Nephron progenitor cell (in vitro differentiated cells): ENCODE measurements at regions not wholly inside any gene's neighbourhood (a gene's known extent, or its start where the extent isn't known, plus 50 kb on each side); places are given as distances from the start of the nearest gene placed in this dataset.

Experiments
- DNase-seq: peaks from one replicate; pipeline ENCODE4 v3.0.0; 2021
- H3K27ac Mint-ChIP-seq: 2 replicates; pipeline ENCODE4 v1.8.0; 2021; ENCODE audit warnings: mild to moderate bottlenecking, moderate library complexity, mixed read lengths
- H3K27me3 Mint-ChIP-seq: 2 replicates; pipeline ENCODE4 v1.8.0; 2021; ENCODE audit warnings: mild to moderate bottlenecking, low read depth, mixed read lengths; ENCODE audit not compliant: poor library complexity
- H3K36me3 Mint-ChIP-seq: 2 replicates; pipeline ENCODE4 v1.8.0; 2021; ENCODE audit warnings: low read depth, mixed read lengths
- H3K4me1 Mint-ChIP-seq: 2 replicates; pipeline ENCODE4 v1.8.0; 2021; ENCODE audit warnings: mixed read lengths
- H3K4me3 Mint-ChIP-seq: 2 replicates; pipeline ENCODE4 v1.8.0; 2021; ENCODE audit warnings: mild to moderate bottlenecking, moderate library complexity, mixed read lengths
- H3K9me3 Mint-ChIP-seq: 2 replicates; pipeline ENCODE4 v1.8.0; 2021; ENCODE audit warnings: mild to moderate bottlenecking, moderate library complexity, mixed read lengths
- TF ChIP-seq, protein P1 (sequence below): fragments of 200-600 bp; sonication (generic); IDR thresholded peaks from 2 replicates; pipeline ENCODE4 v1.5.0; 2021; ENCODE audit warnings: antibody characterized with exemption

DNA sequence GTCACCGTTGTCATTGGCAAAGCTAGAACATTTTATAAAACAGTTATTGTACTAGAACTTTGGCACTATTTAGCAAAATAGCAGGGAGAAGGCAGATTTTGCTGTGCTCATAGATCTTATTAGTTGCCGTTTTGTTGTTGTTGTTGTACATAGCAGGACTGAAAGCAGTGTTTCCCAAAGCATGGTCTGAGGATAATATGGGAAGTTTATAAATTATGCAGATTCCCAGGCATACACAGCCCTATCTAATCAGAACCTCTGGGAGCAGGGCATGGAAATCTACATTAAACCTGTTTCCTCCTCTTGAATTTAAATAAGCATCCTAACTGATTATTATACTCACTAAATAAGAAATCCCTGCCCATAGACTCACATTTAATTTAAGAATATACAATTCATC lies 87.9 kb downstream of the RAP2B start:
- Mint-ChIP-seq H3K36me3 (no peaks in the 10 kb centered on the region), H3K9me3 (no peaks in the 10 kb centered on the region), H3K27ac (no peak overlapping the region), H3K27me3 (no peaks in the 10 kb centered on the region), H3K4me3 (no peak overlapping the region), H3K4me1 (no peaks in the 10 kb centered on the region)
- TF ChIP-seq, protein P1, sequence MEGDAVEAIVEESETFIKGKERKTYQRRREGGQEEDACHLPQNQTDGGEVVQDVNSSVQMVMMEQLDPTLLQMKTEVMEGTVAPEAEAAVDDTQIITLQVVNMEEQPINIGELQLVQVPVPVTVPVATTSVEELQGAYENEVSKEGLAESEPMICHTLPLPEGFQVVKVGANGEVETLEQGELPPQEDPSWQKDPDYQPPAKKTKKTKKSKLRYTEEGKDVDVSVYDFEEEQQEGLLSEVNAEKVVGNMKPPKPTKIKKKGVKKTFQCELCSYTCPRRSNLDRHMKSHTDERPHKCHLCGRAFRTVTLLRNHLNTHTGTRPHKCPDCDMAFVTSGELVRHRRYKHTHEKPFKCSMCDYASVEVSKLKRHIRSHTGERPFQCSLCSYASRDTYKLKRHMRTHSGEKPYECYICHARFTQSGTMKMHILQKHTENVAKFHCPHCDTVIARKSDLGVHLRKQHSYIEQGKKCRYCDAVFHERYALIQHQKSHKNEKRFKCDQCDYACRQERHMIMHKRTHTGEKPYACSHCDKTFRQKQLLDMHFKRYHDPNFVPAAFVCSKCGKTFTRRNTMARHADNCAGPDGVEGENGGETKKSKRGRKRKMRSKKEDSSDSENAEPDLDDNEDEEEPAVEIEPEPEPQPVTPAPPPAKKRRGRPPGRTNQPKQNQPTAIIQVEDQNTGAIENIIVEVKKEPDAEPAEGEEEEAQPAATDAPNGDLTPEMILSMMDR = no peak
- no peak for DNase-seq

GRCh38 chr3:153250446-153250845 lies 88.4 kb downstream of the RAP2B start:
- DNase-seq = no peak
- Mint-ChIP-seq H3K4me1 (no peaks in the 10 kb centered on the region), H3K27ac (no peak overlapping the region), H3K27me3 (no peaks in the 10 kb centered on the region), H3K4me3 (no peak overlapping the region), H3K36me3 (no peaks in the 10 kb centered on the region), H3K9me3 (no peaks in the 10 kb centered on the region)
- TF ChIP-seq, protein P1 = no peak

DNA sequence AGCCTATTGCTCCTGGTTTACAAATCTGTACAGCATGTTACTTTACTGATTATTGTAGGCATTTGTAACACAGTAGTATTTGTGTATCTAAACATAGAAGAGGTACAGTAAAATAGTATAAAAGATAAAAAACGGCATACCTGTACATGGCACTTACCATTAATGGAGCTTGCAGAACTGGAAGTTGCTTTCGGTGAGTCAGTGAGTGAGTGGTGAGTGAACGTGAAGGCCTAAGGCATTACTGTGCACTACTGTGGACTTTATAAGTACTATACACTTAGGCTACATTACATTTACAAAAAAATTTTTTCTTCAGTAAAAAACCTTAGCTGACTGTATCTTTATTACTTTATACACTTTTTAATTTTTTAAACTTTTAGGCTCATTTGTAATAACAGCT lies 90.9 kb downstream of the RAP2B start:
- no peaks in the 10 kb centered on the region for H3K36me3 Mint-ChIP-seq
- no peaks in the 10 kb centered on the region for H3K9me3 Mint-ChIP-seq
- DNase-seq = no peak
- no peaks in the 10 kb centered on the region for H3K4me1 Mint-ChIP-seq
- H3K4me3 Mint-ChIP-seq = no peak overlapping the region
- peaks cover under 1% of the 10 kb centered on the region for H3K27me3 Mint-ChIP-seq
- TF ChIP-seq, protein P1 = no peak
- no peak overlapping the region for H3K27ac Mint-ChIP-seq

GRCh38 chr3:153254361-153254760 lies 92.3 kb downstream of the RAP2B start:
- H3K27me3 Mint-ChIP-seq = peaks cover 4% of the 10 kb centered on the region
- no peaks in the 10 kb centered on the region for H3K36me3 Mint-ChIP-seq
- no peaks in the 10 kb centered on the region for H3K9me3 Mint-ChIP-seq
- no peak for DNase-seq
- no peak overlapping the region for H3K27ac Mint-ChIP-seq
- H3K4me1 Mint-ChIP-seq = no peaks in the 10 kb centered on the region
- TF ChIP-seq, protein P1 = no peak
- H3K4me3 Mint-ChIP-seq = no peak overlapping the region

GRCh38 chr3:153257673-153258351 lies 95.8 kb downstream of the RAP2B start:
- DNase-seq = no peak
- Mint-ChIP-seq H3K36me3 (no peaks in the 10 kb centered on the region), H3K27me3 (peaks cover 4% of the 10 kb centered on the region), H3K9me3 (no peaks in the 10 kb centered on the region), H3K4me1 (no peaks in the 10 kb centered on the region), H3K27ac (no peak overlapping the region), H3K4me3 (no peak overlapping the region)
- TF ChIP-seq, protein P1 = no peak

DNA sequence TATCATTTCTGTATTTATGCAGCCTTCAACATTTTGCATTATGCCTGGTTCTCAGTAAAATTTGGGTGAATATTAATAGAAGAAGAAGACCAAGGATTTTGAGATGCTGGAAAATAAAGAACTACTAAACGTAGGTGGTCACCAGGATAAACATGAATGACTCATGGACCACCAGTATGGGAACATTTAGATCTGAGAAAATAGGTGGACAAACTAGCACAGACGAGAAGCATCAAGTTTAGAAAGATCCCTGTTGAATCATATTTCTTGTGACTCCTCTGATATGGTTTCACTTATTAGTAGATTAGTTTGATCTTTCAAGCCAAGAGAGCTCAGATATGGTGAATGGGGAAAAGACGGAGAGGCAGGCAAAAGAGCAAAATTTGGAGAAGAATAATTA lies 97.9 kb downstream of the RAP2B start:
- Mint-ChIP-seq H3K4me3 (no peak overlapping the region), H3K36me3 (no peaks in the 10 kb centered on the region), H3K9me3 (no peaks in the 10 kb centered on the region), H3K4me1 (no peaks in the 10 kb centered on the region), H3K27ac (no peak overlapping the region), H3K27me3 (peaks cover 4% of the 10 kb centered on the region)
- TF ChIP-seq, protein P1 = no peak
- no peak for DNase-seq
